ENCODE measurements at regions not wholly inside any gene's neighbourhood (a gene's known extent, or its start where the extent isn't known, plus 50 kb on each side); places are given as distances from the start of the nearest gene placed in this dataset.

DNA sequence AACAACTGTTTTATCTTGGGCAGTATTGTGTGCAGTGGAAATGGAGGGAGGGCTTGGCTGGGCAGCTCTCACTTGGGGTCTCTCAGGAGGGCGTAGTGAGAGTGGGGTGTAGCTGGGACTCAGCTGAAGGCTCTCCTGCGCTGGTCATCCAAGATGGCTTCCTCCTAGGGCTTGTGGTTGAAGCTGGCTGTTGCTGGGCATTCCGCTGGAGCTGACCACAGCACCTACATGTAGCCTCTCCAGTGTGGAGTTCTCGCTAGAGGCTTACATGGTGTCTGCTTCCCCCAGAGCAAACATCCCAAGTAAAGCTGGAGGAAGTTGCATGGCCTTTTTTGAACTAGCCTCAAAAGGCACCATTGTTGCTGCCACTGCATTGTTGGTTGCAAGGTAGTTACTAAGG lies 344.1 kb upstream of the MARCKS start:
- TF ChIP-seq, protein P1, sequence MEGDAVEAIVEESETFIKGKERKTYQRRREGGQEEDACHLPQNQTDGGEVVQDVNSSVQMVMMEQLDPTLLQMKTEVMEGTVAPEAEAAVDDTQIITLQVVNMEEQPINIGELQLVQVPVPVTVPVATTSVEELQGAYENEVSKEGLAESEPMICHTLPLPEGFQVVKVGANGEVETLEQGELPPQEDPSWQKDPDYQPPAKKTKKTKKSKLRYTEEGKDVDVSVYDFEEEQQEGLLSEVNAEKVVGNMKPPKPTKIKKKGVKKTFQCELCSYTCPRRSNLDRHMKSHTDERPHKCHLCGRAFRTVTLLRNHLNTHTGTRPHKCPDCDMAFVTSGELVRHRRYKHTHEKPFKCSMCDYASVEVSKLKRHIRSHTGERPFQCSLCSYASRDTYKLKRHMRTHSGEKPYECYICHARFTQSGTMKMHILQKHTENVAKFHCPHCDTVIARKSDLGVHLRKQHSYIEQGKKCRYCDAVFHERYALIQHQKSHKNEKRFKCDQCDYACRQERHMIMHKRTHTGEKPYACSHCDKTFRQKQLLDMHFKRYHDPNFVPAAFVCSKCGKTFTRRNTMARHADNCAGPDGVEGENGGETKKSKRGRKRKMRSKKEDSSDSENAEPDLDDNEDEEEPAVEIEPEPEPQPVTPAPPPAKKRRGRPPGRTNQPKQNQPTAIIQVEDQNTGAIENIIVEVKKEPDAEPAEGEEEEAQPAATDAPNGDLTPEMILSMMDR (IDR thresholded peaks at IDR 0.05), result no peak
- TF ChIP-seq POLR2AphosphoS5 (IDR thresholded peaks at IDR 0.05; ENCODE audit: low read depth, low read length) (no peak), SIN3A (IDR thresholded peaks at IDR 0.05; ENCODE audit: borderline replicate concordance, insufficient read depth, low read depth, low read length) (no peak), REST (IDR thresholded peaks at IDR 0.05; ENCODE audit: insufficient read depth in 1 of 2, low read depth in 2 of 2, low read length in 1 of 2) (no peak), TCF7L2 (IDR thresholded peaks at IDR 0.05; ENCODE audit: low read depth, low read length) (no peak)
